ENCODE measurements at regions not wholly inside any gene's neighbourhood (a gene's known extent, or its start where the extent isn't known, plus 50 kb on each side); places are given as distances from the start of the nearest gene placed in this dataset.

GRCh38 chr15:96576596-96576995, 246.1 kb downstream of the NR2F2 start:
- 92 to 94% methylated on average over 6 of the region's 6 CpGs for WGBS, 2 donors
- DNase-seq (ENCODE audit: low spot score in 2 of 2) = no peak
- Histone ChIP-seq H3K4me1 (no peaks in the 10 kb centered on the region), H3K27me3 (no peaks in the 10 kb centered on the region), H3K27ac (no peak overlapping the region), H3K36me3 (no peaks in the 10 kb centered on the region), H3K9me3 (no peaks in the 10 kb centered on the region), H3K4me3 (no peak overlapping the region)
- TF ChIP-seq POLR2A (IDR thresholded peaks at IDR 0.05) (no peak), EP300 (IDR thresholded peaks at IDR 0.05) (no peak), CTCF (IDR thresholded peaks at IDR 0.05) (no peak)

- no peak for DNase-seq (ENCODE audit: low spot score in 2 of 2)
- H3K4me1 ChIP-seq = no peaks in the 10 kb centered on the region
- TF ChIP-seq CTCF (IDR thresholded peaks at IDR 0.05) (no peak), EP300 (IDR thresholded peaks at IDR 0.05) (no peak), POLR2A (IDR thresholded peaks at IDR 0.05) (no peak)
- H3K36me3 ChIP-seq = no peaks in the 10 kb centered on the region
- WGBS, 2 donors = 85 to 87% methylated on average over 5 of the region's 5 CpGs
- H3K27me3 ChIP-seq = no peaks in the 10 kb centered on the region
- no peak overlapping the region for H3K4me3 ChIP-seq
- no peak overlapping the region for H3K27ac ChIP-seq
- no peaks in the 10 kb centered on the region for H3K9me3 ChIP-seq
These were observed 247.9 kb downstream of the NR2F2 start for GRCh38 chr15:96578393-96578792.

- Histone ChIP-seq H3K9me3 (no peaks in the 10 kb centered on the region), H3K4me1 (peaks cover 0 to 16% (median 4%) of the 10 kb centered on the region in 4 donors), H3K27me3 (no peaks in the 10 kb centered on the region), H3K36me3 (no peaks in the 10 kb centered on the region), H3K4me3 (no peak overlapping the region), H3K27ac (no peak overlapping the region)
- TF ChIP-seq CTCF (IDR thresholded peaks at IDR 0.05) (no peak), POLR2A (IDR thresholded peaks at IDR 0.05) (no peak), EP300 (IDR thresholded peaks at IDR 0.05) (no peak)
- no peak for DNase-seq (ENCODE audit: low spot score in 2 of 2)
- 94% methylated on average over 11 of the region's 11 CpGs for WGBS, 2 donors
These were observed 250.9 kb downstream of the NR2F2 start for GRCh38 chr15:96581371-96581770.

- DNase-seq (ENCODE audit: low spot score in 2 of 2) = no peak
- Histone ChIP-seq H3K4me1 (peaks cover 0 to 22% (median 4%) of the 10 kb centered on the region in 4 donors), H3K27ac (peak overlapping the region in 2 of 4 donors; percentile 47 to 52), H3K4me3 (peak overlapping the region in 2 of 4 donors; percentile 7 to 17), H3K27me3 (no peaks in the 10 kb centered on the region), H3K9me3 (no peaks in the 10 kb centered on the region), H3K36me3 (no peaks in the 10 kb centered on the region)
- no peak for TF ChIP-seq POLR2A (IDR thresholded peaks at IDR 0.05)
- TF ChIP-seq CTCF (IDR thresholded peaks at IDR 0.05) = no peak
- TF ChIP-seq EP300 (IDR thresholded peaks at IDR 0.05) = no peak
- 58 to 65% methylated on average over 11 of the region's 11 CpGs for WGBS, 2 donors
These were observed 252.0 kb downstream of the NR2F2 start for GRCh38 chr15:96582473-96582872.

GRCh38 chr15:96583671-96584070, 253.2 kb downstream of the NR2F2 start:
- WGBS, 2 donors = 87 to 88% methylated on average over 2 of the region's 2 CpGs
- DNase-seq (ENCODE audit: low spot score in 2 of 2) = no peak
- no peaks in the 10 kb centered on the region for H3K27me3 ChIP-seq
- TF ChIP-seq EP300 (IDR thresholded peaks at IDR 0.05) = no peak
- no peak for TF ChIP-seq POLR2A (IDR thresholded peaks at IDR 0.05)
- TF ChIP-seq CTCF (IDR thresholded peaks at IDR 0.05) = peak in 1 of 5 experiments; percentile 7
- no peaks in the 10 kb centered on the region for H3K36me3 ChIP-seq
- H3K9me3 ChIP-seq = no peaks in the 10 kb centered on the region
- H3K4me1 ChIP-seq = peaks cover 0 to 22% (median 4%) of the 10 kb centered on the region in 4 donors
- H3K4me3 ChIP-seq = no peak overlapping the region
- no peak overlapping the region for H3K27ac ChIP-seq

Measured in tibial nerve (tissue), 4 donors.